Hepatic stellate cell (primary cell): ENCODE measurements at regions not wholly inside any gene's neighbourhood (a gene's known extent, or its start where the extent isn't known, plus 50 kb on each side); places are given as distances from the start of the nearest gene placed in this dataset.
A peak's percentile ranks its signal among the peaks of the same experiment; 100 is the strongest.
"Not testable (repeated sequence)": the region's sequence is repeated elsewhere in the genome, so short reads cannot be mapped to it uniquely, and the experiment has no call there.

ENCODE experiments used
- DNase-seq: peaks from one replicate; pipeline ENCODE4 v3.0.0; 2011; ENCODE audit warnings: low spot score

- not testable (repeated sequence) for DNase-seq
Measured at GRCh38 chr2:94576486-94576885, 294.7 kb upstream of the TEKT4 start.

GRCh38 chr2:94577160-94577559 lies 294.1 kb upstream of the TEKT4 start:
- not testable (repeated sequence) for DNase-seq

- DNase-seq, result not testable (repeated sequence)
Measured at GRCh38 chr2:94579221-94579620, 292.0 kb upstream of the TEKT4 start.

- DNase-seq, result not testable (repeated sequence)
Measured at GRCh38 chr2:94583081-94583723, 288.0 kb upstream of the TEKT4 start.

GRCh38 chr2:94584569-94584968 lies 286.7 kb upstream of the TEKT4 start:
- DNase-seq, result not testable (repeated sequence)

- DNase-seq, result peak; percentile 2
Measured at GRCh38 chr2:94586032-94586982, 284.9 kb upstream of the TEKT4 start.

- DNase-seq, result not testable (repeated sequence)
Measured at GRCh38 chr2:94587042-94587441, 284.2 kb upstream of the TEKT4 start.

- not testable (repeated sequence) for DNase-seq
Measured at GRCh38 chr2:94594019-94594836, 277.0 kb upstream of the TEKT4 start.

- DNase-seq, result not testable (repeated sequence)
Measured at GRCh38 chr2:94595956-94596355, 275.3 kb upstream of the TEKT4 start.

- DNase-seq, result not testable (repeated sequence)
Measured at GRCh38 chr2:94598075-94598713, 273.0 kb upstream of the TEKT4 start.

GRCh38 chr2:94600929-94601328 lies 270.3 kb upstream of the TEKT4 start:
- not testable (repeated sequence) for DNase-seq

- DNase-seq, result no peak
Measured at GRCh38 chr2:94602466-94602865, 268.8 kb upstream of the TEKT4 start.

- DNase-seq, result no peak
Measured at GRCh38 chr2:94622113-94622618, 249.1 kb upstream of the TEKT4 start.

GRCh38 chr2:94628953-94629352 lies 242.3 kb upstream of the TEKT4 start:
- DNase-seq, result not testable (repeated sequence)

- DNase-seq, result not testable (repeated sequence)
Measured at GRCh38 chr2:94641397-94641796, 229.8 kb upstream of the TEKT4 start.

GRCh38 chr2:94652131-94652530 lies 219.1 kb upstream of the TEKT4 start:
- not testable (repeated sequence) for DNase-seq

GRCh38 chr2:94669858-94670257 lies 201.4 kb upstream of the TEKT4 start:
- DNase-seq, result not testable (repeated sequence)

GRCh38 chr2:94694236-94694635 lies 177.0 kb upstream of the TEKT4 start:
- DNase-seq, result not testable (repeated sequence)

- DNase-seq, result not testable (repeated sequence)
Measured at GRCh38 chr2:94708982-94709381, 162.2 kb upstream of the TEKT4 start.

- DNase-seq, result no peak
Measured at GRCh38 chr2:94725543-94725942, 145.7 kb upstream of the TEKT4 start.

GRCh38 chr2:94735536-94735935 lies 135.7 kb upstream of the TEKT4 start:
- not testable (repeated sequence) for DNase-seq
